H9 (cell line): ENCODE measurements at regions not wholly inside any gene's neighbourhood (a gene's known extent, or its start where the extent isn't known, plus 50 kb on each side); places are given as distances from the start of the nearest gene placed in this dataset.

Experiments
- DNase-seq: peaks from one replicate; pipeline ENCODE4 v3.0.0-alpha.2; 2017
- H2AFZ ChIP-seq: one replicate; pipeline ENCODE4 v1.6.1; 2013; ENCODE audit warnings: mild to moderate bottlenecking, low read length, control low read depth, moderate library complexity
- H2AK5ac ChIP-seq: 2 replicates; pipeline ENCODE4 v1.6.1; 2013; ENCODE audit warnings: low read length, control low read depth, mixed read lengths; ENCODE audit not compliant: insufficient read length
- H2BK120ac ChIP-seq: one replicate; pipeline ENCODE4 v1.6.1; 2013; ENCODE audit warnings: low read depth, mild to moderate bottlenecking, low read length, control low read depth, inconsistent platforms; ENCODE audit not compliant: poor library complexity, severe bottlenecking
- H2BK12ac ChIP-seq: 2 replicates; pipeline ENCODE4 v1.6.1; 2013; ENCODE audit warnings: low read length, control low read depth, mixed read lengths, low read depth; ENCODE audit not compliant: insufficient read length
- H2BK15ac ChIP-seq: 2 replicates; pipeline ENCODE4 v1.6.1; 2013; ENCODE audit warnings: low read depth, low read length, control low read depth
- H2BK20ac ChIP-seq: one replicate; pipeline ENCODE4 v1.6.1; 2013; ENCODE audit warnings: low read depth, mild to moderate bottlenecking, low read length, control low read depth, inconsistent platforms; ENCODE audit not compliant: poor library complexity, severe bottlenecking
- H2BK5ac ChIP-seq: 2 replicates; pipeline ENCODE4 v1.6.1; 2013; ENCODE audit warnings: low read length, control low read depth, mixed read lengths; ENCODE audit not compliant: insufficient read length
- H3K14ac ChIP-seq: 2 replicates; pipeline ENCODE4 v1.6.1; 2013; ENCODE audit warnings: low read length, control low read depth; ENCODE audit not compliant: insufficient read depth
- H3K18ac ChIP-seq: 2 replicates; pipeline ENCODE4 v1.6.1; 2013; ENCODE audit warnings: low read depth, mild to moderate bottlenecking, mixed read lengths, low read length, control low read depth; ENCODE audit not compliant: insufficient read length
- H3K23ac ChIP-seq: 2 replicates; pipeline ENCODE4 v1.6.1; 2013; ENCODE audit warnings: low read length, control low read depth, mixed read lengths, low read depth; ENCODE audit not compliant: insufficient read length
- H3K23me2 ChIP-seq: 2 replicates; pipeline ENCODE4 v1.6.1; 2013; ENCODE audit warnings: low read depth, mild to moderate bottlenecking, mixed read lengths, low read length, control low read depth; ENCODE audit not compliant: insufficient read length, poor library complexity, severe bottlenecking
- H3K27ac ChIP-seq: 2 replicates; pipeline ENCODE4 v1.5.1; 2013; ENCODE audit warnings: low read length, control low read depth, mixed read lengths, low read depth; ENCODE audit not compliant: insufficient read length
- H3K27me3 ChIP-seq: 2 replicates; pipeline ENCODE4 v1.6.1; 2013; ENCODE audit warnings: low read length, control low read depth, inconsistent platforms; ENCODE audit not compliant: insufficient read depth
- H3K4ac ChIP-seq: 2 replicates; pipeline ENCODE4 v1.6.1; 2013; ENCODE audit warnings: low read depth, mild to moderate bottlenecking, control low read depth, inconsistent platforms, low read length, moderate library complexity
- H3K4me1 ChIP-seq: 2 replicates; pipeline ENCODE4 v1.6.1; 2013; ENCODE audit warnings: low read length, control low read depth, inconsistent platforms; ENCODE audit not compliant: insufficient read depth
- H3K4me2 ChIP-seq: 2 replicates; pipeline ENCODE4 v1.6.1; 2013; ENCODE audit warnings: low read length, control low read depth, mixed read lengths; ENCODE audit not compliant: insufficient read length, insufficient read depth
- H3K56ac ChIP-seq: 2 replicates; pipeline ENCODE4 v1.6.1; 2013; ENCODE audit warnings: low read depth, mild to moderate bottlenecking, mixed read lengths, low read length, control low read depth; ENCODE audit not compliant: insufficient read length
- H3K79me1 ChIP-seq: 2 replicates; pipeline ENCODE4 v1.6.1; 2013; ENCODE audit warnings: low read depth, mild to moderate bottlenecking, moderate library complexity, low read length, control low read depth, inconsistent platforms; ENCODE audit not compliant: insufficient read depth, poor library complexity, severe bottlenecking
- H3K79me2 ChIP-seq: 2 replicates; pipeline ENCODE4 v1.6.1; 2013; ENCODE audit warnings: low read length, control low read depth, inconsistent platforms; ENCODE audit not compliant: insufficient read depth
- H3K9ac ChIP-seq: 2 replicates; pipeline ENCODE4 v1.6.1; 2013; ENCODE audit warnings: low read length, control low read depth, mixed read lengths; ENCODE audit not compliant: insufficient read length; ENCODE audit errors: extremely low read depth
- H3K9me3 ChIP-seq: one replicate; pipeline ENCODE4 v1.6.1; 2013; ENCODE audit warnings: low read depth, low read length, inconsistent platforms; ENCODE audit not compliant: control insufficient read depth
- H3T11ph ChIP-seq: one replicate; pipeline ENCODE4 v1.6.1; 2013; ENCODE audit warnings: mild to moderate bottlenecking, low read length, control low read depth, inconsistent platforms
- H4K20me1 ChIP-seq: one replicate; pipeline ENCODE4 v1.6.1; 2013; ENCODE audit not compliant: control insufficient read depth, insufficient read length, insufficient read depth
- H4K5ac ChIP-seq: 2 replicates; pipeline ENCODE4 v1.6.1; 2013; ENCODE audit warnings: low read depth, mild to moderate bottlenecking, mixed read lengths, low read length, control low read depth; ENCODE audit not compliant: insufficient read length
- H4K8ac ChIP-seq: replicated peaks from 2 replicates; pipeline ENCODE4 v1.6.1; 2013; ENCODE audit warnings: low read length, control low read depth, mixed read lengths, low read depth; ENCODE audit not compliant: insufficient read length
- H4K91ac ChIP-seq: 2 replicates; pipeline ENCODE4 v1.6.1; 2013; ENCODE audit warnings: low read depth, mild to moderate bottlenecking, moderate library complexity, mixed read lengths, low read length, control low read depth; ENCODE audit not compliant: insufficient read length
- H3K27ac Mint-ChIP-seq, 3 experiments: 2 replicates in 2 of 3; 3 replicates in 1 of 3; pipeline ENCODE4 v1.8.0; 2020 to 2021; ENCODE audit warnings: mixed read lengths in 3 of 3, mild to moderate bottlenecking in 1 of 3, moderate library complexity in 1 of 3
- H3K27me3 Mint-ChIP-seq: 2 replicates; pipeline ENCODE4 v1.8.0; 2021; ENCODE audit warnings: low read depth, mild to moderate bottlenecking, moderate library complexity, mixed read lengths
- H3K36me3 Mint-ChIP-seq, 3 experiments: 2 replicates in 2 of 3; 3 replicates in 1 of 3; pipeline ENCODE4 v1.8.0; 2020 to 2021; ENCODE audit warnings: low read depth in 3 of 3, mixed read lengths in 3 of 3; ENCODE audit not compliant: insufficient read depth in 1 of 3
- H3K4me1 Mint-ChIP-seq, 2 experiments: 2 replicates each; pipeline ENCODE4 v1.8.0; 2020; ENCODE audit warnings: mixed read lengths in 2 of 2
- H3K4me3 Mint-ChIP-seq, 2 experiments: 2 replicates in 1 of 2; 3 replicates in 1 of 2; pipeline ENCODE4 v1.8.0; 2020 to 2021; ENCODE audit warnings: mild to moderate bottlenecking in 2 of 2, mixed read lengths in 2 of 2, moderate library complexity in 1 of 2
- H3K9me3 Mint-ChIP-seq, 2 experiments: 2 replicates in 1 of 2; 3 replicates in 1 of 2; pipeline ENCODE4 v1.8.0; 2020; ENCODE audit warnings: mild to moderate bottlenecking in 2 of 2, mixed read lengths in 2 of 2, moderate library complexity in 1 of 2
- WGBS: extraction: QIAGEN DNeasy Blood & Tissue Kit; methylation state at CpG from one replicate; pipeline ENCODE4 v1.1.7; 2013; ENCODE audit warnings: missing lambda C conversion rate, low lambda C conversion rate, mixed read lengths; ENCODE audit not compliant: insufficient read length; ENCODE audit errors: extremely low coverage; 5-methylcytosine and 5-hydroxymethylcytosine counted together
- TF ChIP-seq, protein P1 (sequence below): fragments of 200-600 bp; sonication (generic); conservative IDR thresholded peaks from 3 replicates; pipeline ENCODE4 v1.8.0; 2021; ENCODE audit warnings: antibody characterized with exemption, mild to moderate bottlenecking

DNA sequence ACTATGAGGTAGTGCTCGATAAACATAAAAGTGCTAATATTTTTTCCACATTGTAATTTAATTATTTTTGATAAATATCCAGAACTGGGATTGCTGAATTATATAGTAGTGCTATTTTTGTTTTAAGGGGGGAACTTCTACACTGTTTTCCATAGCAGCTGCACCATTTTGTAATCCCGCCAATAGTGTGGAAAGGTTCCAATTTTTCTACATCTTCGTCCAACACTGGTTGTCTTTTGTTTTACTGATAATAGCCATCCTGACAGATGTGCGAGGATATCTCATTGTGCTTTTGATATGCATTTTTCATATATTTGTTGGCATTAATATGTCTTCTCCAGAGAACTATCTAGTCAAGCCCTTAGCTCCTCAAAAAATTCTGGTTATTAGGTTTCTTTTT, 259.6 kb upstream of the KCNJ16 start:
- no peak overlapping the region for H3K4me2 ChIP-seq
- no peak overlapping the region for H4K8ac ChIP-seq
- no peaks in the 10 kb centered on the region for H3K4me1 ChIP-seq
- no CpG with 5 or more reads among the region's 4 CpGs for WGBS
- H2AFZ ChIP-seq = no peak overlapping the region
- DNase-seq = no peak
- H3K4ac ChIP-seq = no peak overlapping the region
- no peaks in the 10 kb centered on the region for H3K27me3 ChIP-seq
- TF ChIP-seq, protein P1, sequence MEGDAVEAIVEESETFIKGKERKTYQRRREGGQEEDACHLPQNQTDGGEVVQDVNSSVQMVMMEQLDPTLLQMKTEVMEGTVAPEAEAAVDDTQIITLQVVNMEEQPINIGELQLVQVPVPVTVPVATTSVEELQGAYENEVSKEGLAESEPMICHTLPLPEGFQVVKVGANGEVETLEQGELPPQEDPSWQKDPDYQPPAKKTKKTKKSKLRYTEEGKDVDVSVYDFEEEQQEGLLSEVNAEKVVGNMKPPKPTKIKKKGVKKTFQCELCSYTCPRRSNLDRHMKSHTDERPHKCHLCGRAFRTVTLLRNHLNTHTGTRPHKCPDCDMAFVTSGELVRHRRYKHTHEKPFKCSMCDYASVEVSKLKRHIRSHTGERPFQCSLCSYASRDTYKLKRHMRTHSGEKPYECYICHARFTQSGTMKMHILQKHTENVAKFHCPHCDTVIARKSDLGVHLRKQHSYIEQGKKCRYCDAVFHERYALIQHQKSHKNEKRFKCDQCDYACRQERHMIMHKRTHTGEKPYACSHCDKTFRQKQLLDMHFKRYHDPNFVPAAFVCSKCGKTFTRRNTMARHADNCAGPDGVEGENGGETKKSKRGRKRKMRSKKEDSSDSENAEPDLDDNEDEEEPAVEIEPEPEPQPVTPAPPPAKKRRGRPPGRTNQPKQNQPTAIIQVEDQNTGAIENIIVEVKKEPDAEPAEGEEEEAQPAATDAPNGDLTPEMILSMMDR = no peak
- H3K79me2 ChIP-seq = no peaks in the 10 kb centered on the region
- no peak overlapping the region for H2AK5ac ChIP-seq
- no peak overlapping the region for H4K5ac ChIP-seq
- no peak overlapping the region for H3K23ac ChIP-seq
- Mint-ChIP-seq H3K27me3 (no peaks in the 10 kb centered on the region), H3K4me1 (no peaks in the 10 kb centered on the region), H3K9me3 (no peaks in the 10 kb centered on the region), H3K27ac (no peak overlapping the region), H3K36me3 (no peaks in the 10 kb centered on the region), H3K4me3 (no peak overlapping the region)
- H4K91ac ChIP-seq = no peak overlapping the region
- no peaks in the 10 kb centered on the region for H3K9me3 ChIP-seq
- H3K14ac ChIP-seq = no peak overlapping the region
- H2BK120ac ChIP-seq = no peak overlapping the region
- no peak overlapping the region for H3K56ac ChIP-seq
- no peak overlapping the region for H3K18ac ChIP-seq
- H3K9ac ChIP-seq = no peak overlapping the region
- no peaks in the 10 kb centered on the region for H3K79me1 ChIP-seq
- no peak overlapping the region for H2BK5ac ChIP-seq
- no peaks in the 10 kb centered on the region for H4K20me1 ChIP-seq
- H2BK12ac ChIP-seq = no peak overlapping the region
- H3T11ph ChIP-seq = no peak overlapping the region
- no peak overlapping the region for H2BK20ac ChIP-seq
- H2BK15ac ChIP-seq = no peak overlapping the region
- no peak overlapping the region for H3K27ac ChIP-seq
- no peaks in the 10 kb centered on the region for H3K23me2 ChIP-seq
